HAP-1 (cell line): ENCODE measurements at regions not wholly inside any gene's neighbourhood (a gene's known extent, or its start where the extent isn't known, plus 50 kb on each side); places are given as distances from the start of the nearest gene placed in this dataset.
"Not testable (repeated sequence)": the region's sequence is repeated elsewhere in the genome, so short reads cannot be mapped to it uniquely, and the experiment has no call there.

Experiments used
- DNase-seq, 2 experiments: peaks; one replicate each; pipeline ENCODE4 v3.0.0-alpha.2; 2016 to 2020; ENCODE audit warnings: low spot score in 2 of 2
- H3K27me3 ChIP-seq: fragments of 250-450 bp; sonication (Bioruptor Pico); 2 replicates; pipeline ENCODE4 v1.5.1; 2020; ENCODE audit warnings: low read depth, mild to moderate bottlenecking, moderate library complexity
- H3K36me3 ChIP-seq: fragments of 250-450 bp; sonication (Bioruptor Pico); replicated peaks from 2 replicates; pipeline ENCODE4 v1.5.1; 2020; ENCODE audit warnings: mild to moderate bottlenecking
- H3K4me1 ChIP-seq: fragments of 250-450 bp; sonication (Bioruptor Pico); 2 replicates; pipeline ENCODE4 v1.5.1; 2020; ENCODE audit warnings: mild to moderate bottlenecking
- H3K4me3 ChIP-seq: fragments of 250-450 bp; sonication (Bioruptor Pico); 2 replicates; pipeline ENCODE4 v1.5.1; 2020; ENCODE audit warnings: mild to moderate bottlenecking, moderate library complexity
- H3K9me3 ChIP-seq: fragments of 250-450 bp; sonication (Bioruptor Pico); 2 replicates; pipeline ENCODE4 v1.5.1; 2020; ENCODE audit warnings: mild to moderate bottlenecking, moderate library complexity
- in situ Hi-C: fragments of 300-500 bp; cut with MboI; formaldehyde crosslinking; loops from 3 replicates; pipeline ENCODE4 v1.14.3; 2020; ENCODE audit warnings: low sequenced_read_pairs, inconsistent platforms, mixed read lengths

GRCh38 chr1:2851918-2852317, 50.4 kb upstream of the TTC34 start:
- in situ Hi-C loops, H3K9me3 ChIP-seq, H3K36me3 ChIP-seq, DNase-seq, H3K4me1 ChIP-seq, H3K4me3 ChIP-seq: not testable (repeated sequence)
- H3K27me3 ChIP-seq: peaks cover 21% of the 10 kb centered on the region

GRCh38 chr1:2853711-2854110, 52.2 kb upstream of the TTC34 start:
- Histone ChIP-seq H3K9me3 (no peaks in the 10 kb centered on the region), H3K4me1 (no peaks in the 10 kb centered on the region), H3K4me3 (no peak overlapping the region), H3K36me3 (no peaks in the 10 kb centered on the region), H3K27me3 (peaks cover 28% of the 10 kb centered on the region)
- DNase-seq: no peak
- in situ Hi-C loops: no loop called here

- DNase-seq: no peak
- no peaks in the 10 kb centered on the region for H3K4me1 ChIP-seq
- H3K9me3 ChIP-seq: no peaks in the 10 kb centered on the region
- in situ Hi-C loops: no loop called here
- H3K36me3 ChIP-seq: no peaks in the 10 kb centered on the region
- H3K4me3 ChIP-seq: no peak overlapping the region
- H3K27me3 ChIP-seq: peaks cover 28% of the 10 kb centered on the region
These were observed 52.7 kb upstream of the TTC34 start for GRCh38 chr1:2854151-2854550.

- H3K4me3 ChIP-seq: no peak overlapping the region
- peaks cover 28% of the 10 kb centered on the region for H3K27me3 ChIP-seq
- no peaks in the 10 kb centered on the region for H3K4me1 ChIP-seq
- H3K9me3 ChIP-seq: no peaks in the 10 kb centered on the region
- no peaks in the 10 kb centered on the region for H3K36me3 ChIP-seq
- DNase-seq: no peak
- in situ Hi-C loops: no loop called here
These were observed 53.1 kb upstream of the TTC34 start for GRCh38 chr1:2854611-2855010.

GRCh38 chr1:2855206-2856065, 53.9 kb upstream of the TTC34 start:
- in situ Hi-C loops: no loop called here
- H3K4me1 ChIP-seq: no peaks in the 10 kb centered on the region
- no peaks in the 10 kb centered on the region for H3K36me3 ChIP-seq
- no peak overlapping the region for H3K4me3 ChIP-seq
- H3K9me3 ChIP-seq: no peaks in the 10 kb centered on the region
- H3K27me3 ChIP-seq: peaks cover 34% of the 10 kb centered on the region
- DNase-seq: no peak

GRCh38 chr1:2856066-2856390, 54.5 kb upstream of the TTC34 start:
- Histone ChIP-seq H3K4me3 (no peak overlapping the region), H3K4me1 (no peaks in the 10 kb centered on the region), H3K27me3 (peaks cover 40% of the 10 kb centered on the region), H3K9me3 (no peaks in the 10 kb centered on the region), H3K36me3 (no peaks in the 10 kb centered on the region)
- in situ Hi-C loops: no loop called here
- no peak for DNase-seq

- in situ Hi-C loops: no loop called here
- H3K27me3 ChIP-seq: peaks cover 47% of the 10 kb centered on the region
- DNase-seq: no peak
- H3K4me3 ChIP-seq: no peak overlapping the region
- no peaks in the 10 kb centered on the region for H3K36me3 ChIP-seq
- no peaks in the 10 kb centered on the region for H3K4me1 ChIP-seq
- H3K9me3 ChIP-seq: no peaks in the 10 kb centered on the region
These were observed 55.3 kb upstream of the TTC34 start for GRCh38 chr1:2856676-2857375.

GRCh38 chr1:2857521-2857920, 56.0 kb upstream of the TTC34 start:
- DNase-seq: no peak
- Histone ChIP-seq H3K4me1 (no peaks in the 10 kb centered on the region), H3K27me3 (peaks cover 54% of the 10 kb centered on the region), H3K9me3 (no peaks in the 10 kb centered on the region), H3K36me3 (no peaks in the 10 kb centered on the region), H3K4me3 (no peak overlapping the region)
- in situ Hi-C loops: no loop called here

GRCh38 chr1:2858676-2859075, 57.2 kb upstream of the TTC34 start:
- no peaks in the 10 kb centered on the region for H3K4me1 ChIP-seq
- in situ Hi-C loops: no loop called here
- DNase-seq: no peak
- H3K9me3 ChIP-seq: no peaks in the 10 kb centered on the region
- peaks cover 52% of the 10 kb centered on the region for H3K27me3 ChIP-seq
- no peaks in the 10 kb centered on the region for H3K36me3 ChIP-seq
- H3K4me3 ChIP-seq: no peak overlapping the region

GRCh38 chr1:2859219-2859880, 57.9 kb upstream of the TTC34 start:
- H3K27me3 ChIP-seq: peaks cover 49% of the 10 kb centered on the region
- H3K36me3 ChIP-seq: no peaks in the 10 kb centered on the region
- no peaks in the 10 kb centered on the region for H3K9me3 ChIP-seq
- H3K4me3 ChIP-seq: no peak overlapping the region
- in situ Hi-C loops: no loop called here
- H3K4me1 ChIP-seq: no peaks in the 10 kb centered on the region
- no peak for DNase-seq

GRCh38 chr1:2859881-2860430, 58.5 kb upstream of the TTC34 start:
- DNase-seq: no peak
- Histone ChIP-seq H3K27me3 (peaks cover 48% of the 10 kb centered on the region), H3K9me3 (no peaks in the 10 kb centered on the region), H3K36me3 (no peaks in the 10 kb centered on the region), H3K4me3 (no peak overlapping the region), H3K4me1 (no peaks in the 10 kb centered on the region)
- in situ Hi-C loops: no loop called here

- DNase-seq: no peak
- peaks cover 47% of the 10 kb centered on the region for H3K27me3 ChIP-seq
- no peak overlapping the region for H3K4me3 ChIP-seq
- no peaks in the 10 kb centered on the region for H3K4me1 ChIP-seq
- H3K9me3 ChIP-seq: no peaks in the 10 kb centered on the region
- in situ Hi-C loops: no loop called here
- no peaks in the 10 kb centered on the region for H3K36me3 ChIP-seq
These were observed 59.1 kb upstream of the TTC34 start for GRCh38 chr1:2860476-2861142.

- H3K4me1 ChIP-seq: no peaks in the 10 kb centered on the region
- in situ Hi-C loops: no loop called here
- no peaks in the 10 kb centered on the region for H3K36me3 ChIP-seq
- H3K27me3 ChIP-seq: peaks cover 45% of the 10 kb centered on the region
- no peak for DNase-seq
- H3K9me3 ChIP-seq: no peaks in the 10 kb centered on the region
- H3K4me3 ChIP-seq: no peak overlapping the region
These were observed 59.9 kb upstream of the TTC34 start for GRCh38 chr1:2861143-2861987.
